Liver (tissue), 8 donors: ENCODE measurements at regions not wholly inside any gene's neighbourhood (a gene's known extent, or its start where the extent isn't known, plus 50 kb on each side); places are given as distances from the start of the nearest gene placed in this dataset.

Experiments used
- DNase-seq: peaks from one replicate; pipeline ENCODE4 v3.0.0-alpha.2; 2017; ENCODE audit warnings: low spot score
- H3K27ac ChIP-seq, 2 donors: one replicate each; pipeline ENCODE4 v1.7.0; 2013; ENCODE audit warnings: inconsistent platforms in 2 of 2, low read length in 2 of 2, control low read depth in 1 of 2, low read depth in 1 of 2, mild to moderate bottlenecking in 1 of 2
- H3K27me3 ChIP-seq, 4 donors: one replicate each; pipeline versions ENCODE4 v1.6.1 to v1.7.0; 2013; ENCODE audit warnings: low read length in 3 of 4, inconsistent platforms in 1 of 4, mild to moderate bottlenecking in 1 of 4, moderate library complexity in 1 of 4; ENCODE audit not compliant: control insufficient read depth in 4 of 4, insufficient read depth in 4 of 4
- H3K36me3 ChIP-seq, 4 donors: one replicate each; pipeline versions ENCODE4 v1.6.1 to v1.7.0; 2013; ENCODE audit warnings: low read length in 3 of 4, mild to moderate bottlenecking in 3 of 4, low read depth in 1 of 4, moderate library complexity in 1 of 4; ENCODE audit not compliant: control insufficient read depth in 4 of 4, insufficient read depth in 3 of 4
- H3K4me1 ChIP-seq, 4 donors: one replicate each; pipeline versions ENCODE4 v1.6.1 to v1.7.0; 2013; ENCODE audit warnings: low read length in 3 of 4, mild to moderate bottlenecking in 3 of 4, moderate library complexity in 1 of 4; ENCODE audit not compliant: control insufficient read depth in 4 of 4, insufficient read depth in 4 of 4
- H3K4me3 ChIP-seq, 3 donors: one replicate each; pipeline versions ENCODE4 v1.6.1 to v1.7.0; 2013; ENCODE audit warnings: low read length in 3 of 3, control low read depth in 1 of 3, low read depth in 1 of 3, mild to moderate bottlenecking in 1 of 3
- H3K9ac ChIP-seq, 2 donors: one replicate each; pipeline ENCODE4 v1.7.0; 2013; ENCODE audit warnings: low read length in 2 of 2, mild to moderate bottlenecking in 2 of 2, moderate library complexity in 2 of 2, control low read depth in 1 of 2, low read depth in 1 of 2
- H3K9me3 ChIP-seq, 4 donors: one replicate each; pipeline versions ENCODE4 v1.6.1 to v1.7.0; 2013; ENCODE audit warnings: low read length in 3 of 4; ENCODE audit not compliant: control insufficient read depth in 4 of 4
- ATF3 ChIP-seq: IDR thresholded peaks from 2 replicates; pipeline ENCODE4 v1.6.1; 2016; ENCODE audit warnings: antibody characterized with exemption
- CTCF ChIP-seq: fragments of 150-350 bp; IDR thresholded peaks from 2 replicates; pipeline ENCODE4 v1.5.1; 2017; ENCODE audit warnings: improper control_type of control experiment, low read depth, low read length; ENCODE audit not compliant: missing input control
- EGR1 ChIP-seq, 2 donors: IDR thresholded peaks; 2 replicates each; pipeline ENCODE4 v1.6.1; 2016 to 2018; ENCODE audit warnings: antibody characterized with exemption in 2 of 2, low read depth in 2 of 2
- FOXA1 ChIP-seq: IDR thresholded peaks from 2 replicates; pipeline ENCODE4 v1.6.1; 2016; ENCODE audit warnings: antibody characterized with exemption
- FOXA2 ChIP-seq: IDR thresholded peaks from 2 replicates; pipeline ENCODE4 v1.6.1; 2016; ENCODE audit warnings: antibody characterized with exemption
- GABPA ChIP-seq, 2 donors: IDR thresholded peaks in 1 of 2; conservative IDR thresholded peaks in 1 of 2; 2 replicates each; pipeline ENCODE4 v1.6.1; 2016; ENCODE audit warnings: antibody characterized with exemption in 2 of 2, mild to moderate bottlenecking in 1 of 2, moderate library complexity in 1 of 2
- HNF4A ChIP-seq, 2 donors: conservative IDR thresholded peaks; 2 replicates each; pipeline ENCODE4 v1.6.1; 2016; ENCODE audit warnings: antibody characterized with exemption in 2 of 2, mild to moderate bottlenecking in 2 of 2
- HNF4G ChIP-seq: IDR thresholded peaks from 2 replicates; pipeline ENCODE4 v1.6.1; 2016; ENCODE audit warnings: antibody characterized with exemption
- JUND ChIP-seq, 2 donors: IDR thresholded peaks; 2 replicates each; pipeline ENCODE4 v1.6.1; 2016; ENCODE audit warnings: antibody characterized with exemption in 2 of 2
- MAX ChIP-seq: IDR thresholded peaks from 2 replicates; pipeline ENCODE4 v1.6.1; 2016; ENCODE audit warnings: antibody characterized with exemption
- NR2F2 ChIP-seq: IDR thresholded peaks from 2 replicates; pipeline ENCODE4 v1.6.1; 2016; ENCODE audit warnings: antibody characterized with exemption
- RAD21 ChIP-seq, 2 donors: IDR thresholded peaks; 2 replicates each; pipeline ENCODE4 v1.6.1; 2016; ENCODE audit warnings: antibody characterized with exemption in 2 of 2, mild to moderate bottlenecking in 2 of 2
- REST ChIP-seq: IDR thresholded peaks from 2 replicates; pipeline ENCODE4 v1.6.1; 2016; ENCODE audit warnings: antibody characterized with exemption, mild to moderate bottlenecking
- RXRA ChIP-seq, 2 donors: IDR thresholded peaks; 2 replicates each; pipeline ENCODE4 v1.6.1; 2017 to 2018; ENCODE audit warnings: antibody characterized with exemption in 2 of 2, mild to moderate bottlenecking in 1 of 2
- SP1 ChIP-seq: IDR thresholded peaks from 2 replicates; pipeline ENCODE4 v1.6.1; 2018; ENCODE audit warnings: antibody characterized with exemption, mild to moderate bottlenecking
- TAF1 ChIP-seq: conservative IDR thresholded peaks from 2 replicates; pipeline ENCODE4 v1.6.1; 2016; ENCODE audit warnings: antibody characterized with exemption, mild to moderate bottlenecking
- YY1 ChIP-seq: IDR thresholded peaks from 2 replicates; pipeline ENCODE4 v1.6.1; 2016; ENCODE audit warnings: antibody characterized with exemption, mild to moderate bottlenecking
- ZBTB33 ChIP-seq: IDR thresholded peaks from 2 replicates; pipeline ENCODE4 v1.6.1; 2016; ENCODE audit warnings: antibody characterized with exemption
- WGBS: extraction: QIAGEN DNeasy Blood & Tissue Kit; methylation state at CpG from one replicate; pipeline ENCODE4 v1.1.7; 2013; 5-methylcytosine and 5-hydroxymethylcytosine counted together
- donor health status: healthy.
- donor health status: healthy.
- donor health status: healthy.
- donor health status: healthy.
- donor health status: healthy.

- 95% methylated on average over 7 of the region's 7 CpGs for WGBS
- Histone ChIP-seq H3K9ac (no peak overlapping the region), H3K9me3 (no peaks in the 10 kb centered on the region), H3K4me1 (no peaks in the 10 kb centered on the region), H3K27ac (no peak overlapping the region), H3K36me3 (no peaks in the 10 kb centered on the region), H3K27me3 (no peaks in the 10 kb centered on the region), H3K4me3 (no peak overlapping the region)
- DNase-seq = no peak
- no peak for TF ChIP-seq SP1
- no peak for TF ChIP-seq TAF1
- TF ChIP-seq RXRA (IDR thresholded peaks at IDR 0.05) = no peak
- no peak for TF ChIP-seq EGR1 (IDR thresholded peaks at IDR 0.05; ENCODE audit: low read depth in 2 of 2)
- no peak for TF ChIP-seq REST
- TF ChIP-seq MAX = no peak
- no peak for TF ChIP-seq NR2F2
- TF ChIP-seq FOXA2 = no peak
- no peak for TF ChIP-seq ATF3
- no peak for TF ChIP-seq HNF4A (conservative IDR thresholded peaks at IDR 0.05)
- no peak for TF ChIP-seq YY1
- no peak for TF ChIP-seq RAD21 (IDR thresholded peaks at IDR 0.05)
- TF ChIP-seq FOXA1 = no peak
- no peak for TF ChIP-seq CTCF
- no peak for TF ChIP-seq HNF4G
- no peak for TF ChIP-seq JUND (IDR thresholded peaks at IDR 0.05)
- no peak for TF ChIP-seq GABPA (IDR thresholded peaks at IDR 0.05 in 1 of 2, conservative IDR thresholded peaks at IDR 0.05 in 1 of 2)
Observed at GRCh38 chr18:55866886-55867285, 278.9 kb upstream of the TCF4 start.

GRCh38 chr18:55866006-55866405 lies 278.0 kb upstream of the TCF4 start:
- no peaks in the 10 kb centered on the region for H3K27me3 ChIP-seq
- WGBS = 76% methylated on average over 7 of the region's 7 CpGs
- no peak for DNase-seq
- no peaks in the 10 kb centered on the region for H3K9me3 ChIP-seq
- no peak overlapping the region for H3K27ac ChIP-seq
- H3K36me3 ChIP-seq = no peaks in the 10 kb centered on the region
- H3K4me1 ChIP-seq = no peaks in the 10 kb centered on the region
- no peak for TF ChIP-seq GABPA (IDR thresholded peaks at IDR 0.05 in 1 of 2, conservative IDR thresholded peaks at IDR 0.05 in 1 of 2)
- no peak for TF ChIP-seq ZBTB33
- no peak for TF ChIP-seq FOXA2
- no peak for TF ChIP-seq HNF4A (conservative IDR thresholded peaks at IDR 0.05)
- TF ChIP-seq JUND (IDR thresholded peaks at IDR 0.05) = no peak
- no peak for TF ChIP-seq REST
- no peak for TF ChIP-seq NR2F2
- no peak for TF ChIP-seq HNF4G
- no peak for TF ChIP-seq FOXA1
- H3K9ac ChIP-seq = no peak overlapping the region
- H3K4me3 ChIP-seq = no peak overlapping the region
